ENCODE measurements at regions not wholly inside any gene's neighbourhood (a gene's known extent, or its start where the extent isn't known, plus 50 kb on each side); places are given as distances from the start of the nearest gene placed in this dataset.

GRCh38 chr11:34564406-34564805, 50.8 kb upstream of the ELF5 start:
- no peaks in the 10 kb centered on the region for H3K36me3 ChIP-seq (ENCODE audit: control insufficient read depth in 2 of 2, extremely low read depth in 1 of 2, insufficient read depth in 1 of 2, low read length in 1 of 2)

DNA sequence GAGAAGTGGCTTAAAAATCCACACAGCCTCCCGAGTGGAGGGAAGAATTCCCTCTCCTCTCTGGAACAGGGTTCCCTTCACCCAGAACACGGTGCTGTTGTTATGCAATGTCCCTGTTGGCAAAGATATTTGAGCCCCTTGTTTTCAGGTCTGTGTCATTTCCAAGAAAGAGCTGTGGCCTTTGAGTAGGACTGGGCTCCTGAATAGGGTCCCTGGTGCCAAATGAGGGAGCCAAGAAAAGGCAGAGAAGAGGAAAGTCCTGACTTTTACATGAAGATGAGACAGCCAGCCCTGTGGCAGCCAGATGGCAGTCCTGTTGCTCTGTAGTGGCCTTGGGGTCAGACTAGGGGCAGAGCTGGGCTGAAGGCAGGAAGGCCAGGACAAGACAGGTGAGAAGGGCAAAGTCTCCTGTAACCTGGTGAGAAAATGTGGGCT, 51.2 kb upstream of the ELF5 start:
- no peaks in the 10 kb centered on the region for H3K9me3 Mint-ChIP-seq
- no peaks in the 10 kb centered on the region for H3K4me1 ChIP-seq (ENCODE audit: control insufficient read depth in 1 of 2, extremely low read depth in 1 of 2, insufficient read depth in 2 of 2, low read length in 2 of 2)
- H3K27me3 Mint-ChIP-seq: peaks cover 36 to 49% of the 10 kb centered on the region in 2 donors
- H3K4me3 ChIP-seq (ENCODE audit: control insufficient read depth in 1 of 2, extremely low read depth in 1 of 2, low read length in 1 of 2): no peak overlapping the region
- H3K36me3 Mint-ChIP-seq: no peaks in the 10 kb centered on the region
- no peak for DNase-seq
- no CpG with 5 or more reads among the region's 2 CpGs for WGBS (ENCODE audit: insufficient coverage)
- peaks cover 0 to 18% of the 10 kb centered on the region in 2 experiments for H3K27me3 ChIP-seq (replicated peaks in 1 of 2; ENCODE audit: control insufficient read depth in 2 of 2, extremely low read depth in 1 of 2, insufficient read depth in 2 of 2, low read length in 1 of 2)
- ChIA-PET POLR2A (no interaction called here), CTCF (no interaction called here)
- H3K4me1 Mint-ChIP-seq: no peaks in the 10 kb centered on the region
- no peaks in the 10 kb centered on the region for H3K9me3 ChIP-seq
- no peak overlapping the region for H3K27ac ChIP-seq (ENCODE audit: low read length)
- no peak overlapping the region for H3K27ac Mint-ChIP-seq
- ATAC-seq (replicated peaks in 1 of 4): no peak
- no peak overlapping the region for H3K4me3 Mint-ChIP-seq
- no peaks in the 10 kb centered on the region for H3K36me3 ChIP-seq (ENCODE audit: control insufficient read depth in 2 of 2, extremely low read depth in 1 of 2, insufficient read depth in 1 of 2, low read length in 1 of 2)

More at GRCh38 chr11:34564406-34564805, 50.8 kb upstream of the ELF5 start:
- Mint-ChIP-seq H3K27ac (no peak overlapping the region), H3K4me3 (no peak overlapping the region), H3K4me1 (no peaks in the 10 kb centered on the region), H3K9me3 (no peaks in the 10 kb centered on the region), H3K27me3 (peaks cover 37 to 52% of the 10 kb centered on the region in 2 donors), H3K36me3 (no peaks in the 10 kb centered on the region)
- Histone ChIP-seq H3K4me1 (ENCODE audit: control insufficient read depth in 1 of 2, extremely low read depth in 1 of 2, insufficient read depth in 2 of 2, low read length in 2 of 2) (no peaks in the 10 kb centered on the region), H3K27me3 (replicated peaks in 1 of 2; ENCODE audit: control insufficient read depth in 2 of 2, extremely low read depth in 1 of 2, insufficient read depth in 2 of 2, low read length in 1 of 2) (peaks cover 0 to 19% of the 10 kb centered on the region in 2 experiments), H3K27ac (ENCODE audit: low read length) (no peak overlapping the region), H3K9me3 (no peaks in the 10 kb centered on the region), H3K4me3 (ENCODE audit: control insufficient read depth in 1 of 2, extremely low read depth in 1 of 2, low read length in 1 of 2) (no peak overlapping the region)
- ATAC-seq (replicated peaks in 1 of 4) (no peak), DNase-seq (no peak)
- WGBS (ENCODE audit: insufficient coverage): 100% methylated on average over 1 of the region's 3 CpGs
- ChIA-PET CTCF (no interaction called here), POLR2A (no interaction called here)

DNA sequence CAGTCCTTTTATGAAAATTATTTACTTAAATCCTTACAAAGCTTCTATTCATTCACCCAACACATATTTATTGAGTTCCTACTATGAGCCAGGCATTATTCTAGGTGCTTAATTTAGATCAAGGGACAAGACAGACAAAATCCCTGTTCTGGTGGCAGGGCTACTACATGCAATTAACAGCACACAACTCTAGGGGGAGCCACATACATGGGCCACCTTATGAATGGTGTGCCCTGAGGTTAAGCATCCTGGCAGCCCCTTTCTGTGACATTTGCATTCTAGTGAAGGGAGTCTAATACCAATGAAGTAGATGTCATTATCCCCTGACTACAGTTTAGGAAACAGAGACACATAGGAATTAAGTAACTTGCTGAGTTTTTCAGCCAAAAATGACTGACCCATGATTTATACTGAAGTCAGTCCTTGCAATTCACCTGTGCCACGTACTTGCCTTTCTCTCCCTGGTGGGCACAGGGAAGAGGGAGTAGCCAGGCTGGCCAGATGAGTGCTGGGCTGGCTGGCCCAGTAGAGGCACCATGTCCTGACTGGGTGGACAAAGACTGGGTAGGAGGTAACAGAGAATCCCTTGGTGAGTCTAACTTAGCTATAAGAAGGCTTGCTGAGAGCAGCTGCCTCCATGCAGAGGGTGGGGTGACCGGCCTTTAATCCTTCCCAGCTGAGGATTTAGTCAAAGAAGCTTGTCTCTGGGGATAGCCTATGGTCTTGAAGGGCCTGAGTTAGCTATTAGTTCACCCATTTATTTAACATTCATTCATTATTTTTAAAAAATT, 52.0 kb upstream of the ELF5 start:
- Histone ChIP-seq H3K9me3 (no peaks in the 10 kb centered on the region), H3K4me1 (ENCODE audit: control insufficient read depth in 1 of 2, extremely low read depth in 1 of 2, insufficient read depth in 2 of 2, low read length in 2 of 2) (no peaks in the 10 kb centered on the region), H3K36me3 (ENCODE audit: control insufficient read depth in 2 of 2, extremely low read depth in 1 of 2, insufficient read depth in 1 of 2, low read length in 1 of 2) (no peaks in the 10 kb centered on the region), H3K27me3 (replicated peaks in 1 of 2; ENCODE audit: control insufficient read depth in 2 of 2, extremely low read depth in 1 of 2, insufficient read depth in 2 of 2, low read length in 1 of 2) (peaks cover 0 to 21% of the 10 kb centered on the region in 2 experiments), H3K27ac (ENCODE audit: low read length) (no peak overlapping the region), H3K4me3 (ENCODE audit: control insufficient read depth in 1 of 2, extremely low read depth in 1 of 2, low read length in 1 of 2) (no peak overlapping the region)
- Mint-ChIP-seq H3K9me3 (no peaks in the 10 kb centered on the region), H3K36me3 (no peaks in the 10 kb centered on the region), H3K27ac (no peak overlapping the region), H3K27me3 (peaks cover 38 to 50% of the 10 kb centered on the region in 2 donors), H3K4me1 (no peaks in the 10 kb centered on the region), H3K4me3 (no peak overlapping the region)
- CTCF ChIA-PET: no interaction called here
- 45% methylated on average over 1 of the region's 2 CpGs for WGBS (ENCODE audit: insufficient coverage)
- ATAC-seq (replicated peaks in 1 of 4) (no peak), DNase-seq (no peak)
- POLR2A ChIA-PET: no interaction called here

- H3K9me3 ChIP-seq: no peaks in the 10 kb centered on the region
- Mint-ChIP-seq H3K4me3 (no peak overlapping the region), H3K9me3 (no peaks in the 10 kb centered on the region), H3K4me1 (no peaks in the 10 kb centered on the region), H3K27me3 (peaks cover 36 to 52% of the 10 kb centered on the region in 2 donors), H3K36me3 (no peaks in the 10 kb centered on the region), H3K27ac (no peak overlapping the region)
- H3K36me3 ChIP-seq (ENCODE audit: control insufficient read depth in 2 of 2, extremely low read depth in 1 of 2, insufficient read depth in 1 of 2, low read length in 1 of 2): no peaks in the 10 kb centered on the region
- H3K4me3 ChIP-seq (ENCODE audit: control insufficient read depth in 1 of 2, extremely low read depth in 1 of 2, low read length in 1 of 2): no peak overlapping the region
- H3K27ac ChIP-seq (ENCODE audit: low read length): no peak overlapping the region
- ATAC-seq (replicated peaks in 1 of 4) (no peak), DNase-seq (no peak)
- CTCF ChIA-PET: no interaction called here
- no peaks in the 10 kb centered on the region for H3K4me1 ChIP-seq (ENCODE audit: control insufficient read depth in 1 of 2, extremely low read depth in 1 of 2, insufficient read depth in 2 of 2, low read length in 2 of 2)
- H3K27me3 ChIP-seq (replicated peaks in 1 of 2; ENCODE audit: control insufficient read depth in 2 of 2, extremely low read depth in 1 of 2, insufficient read depth in 2 of 2, low read length in 1 of 2): peaks cover 0 to 27% of the 10 kb centered on the region in 2 experiments
- POLR2A ChIA-PET: no interaction called here
- WGBS (ENCODE audit: insufficient coverage): 88% methylated on average over 1 of the region's 3 CpGs
Measured at GRCh38 chr11:34566208-34566551, 52.6 kb upstream of the ELF5 start.

GRCh38 chr11:34566736-34567135, 53.1 kb upstream of the ELF5 start:
- POLR2A ChIA-PET: no interaction called here

DNA sequence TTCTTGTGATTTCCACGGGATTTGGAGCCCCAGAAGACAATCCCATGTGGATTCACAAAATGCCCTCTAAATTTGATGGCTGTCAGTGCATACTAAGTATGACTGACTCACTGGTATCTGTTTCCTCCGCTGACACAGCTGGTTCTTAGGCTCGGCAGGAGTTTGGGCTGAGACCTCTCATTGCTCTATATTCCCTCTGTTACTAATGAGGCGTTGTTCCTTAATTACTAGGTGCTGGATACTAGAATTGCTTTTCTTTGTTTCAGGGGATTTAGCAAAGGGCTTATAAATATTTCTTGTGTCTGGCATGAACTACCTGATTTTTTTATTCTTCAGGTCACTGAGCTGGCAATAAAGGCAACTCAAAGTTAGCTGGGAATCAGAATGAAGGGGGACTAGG, 53.2 kb upstream of the EHF start:
- Mint-ChIP-seq H3K4me1 (no peaks in the 10 kb centered on the region), H3K27me3 (peaks cover 38 to 44% of the 10 kb centered on the region in 2 donors), H3K36me3 (no peaks in the 10 kb centered on the region), H3K27ac (no peak overlapping the region), H3K9me3 (no peaks in the 10 kb centered on the region), H3K4me3 (no peak overlapping the region)
- 42% methylated on average over 1 of the region's 4 CpGs for WGBS (ENCODE audit: insufficient coverage)
- ATAC-seq (replicated peaks in 1 of 4): no peak
- H3K4me1 ChIP-seq (ENCODE audit: control insufficient read depth in 1 of 2, extremely low read depth in 1 of 2, insufficient read depth in 2 of 2, low read length in 2 of 2): no peaks in the 10 kb centered on the region
- no peaks in the 10 kb centered on the region for H3K36me3 ChIP-seq (ENCODE audit: control insufficient read depth in 2 of 2, extremely low read depth in 1 of 2, insufficient read depth in 1 of 2, low read length in 1 of 2)
- ChIA-PET CTCF (no interaction called here), POLR2A (no interaction called here)
- DNase-seq: no peak
- H3K27ac ChIP-seq (ENCODE audit: low read length): no peak overlapping the region
- H3K4me3 ChIP-seq (ENCODE audit: control insufficient read depth in 1 of 2, extremely low read depth in 1 of 2, low read length in 1 of 2): no peak overlapping the region
- peaks cover 0 to 28% of the 10 kb centered on the region in 2 experiments for H3K27me3 ChIP-seq (replicated peaks in 1 of 2; ENCODE audit: control insufficient read depth in 2 of 2, extremely low read depth in 1 of 2, insufficient read depth in 2 of 2, low read length in 1 of 2)
- H3K9me3 ChIP-seq: no peaks in the 10 kb centered on the region

More at GRCh38 chr11:34566736-34567135, 53.1 kb upstream of the ELF5 start:
- 90% methylated on average over 3 of the region's 4 CpGs for WGBS (ENCODE audit: insufficient coverage)
- Histone ChIP-seq H3K36me3 (ENCODE audit: control insufficient read depth in 2 of 2, extremely low read depth in 1 of 2, insufficient read depth in 1 of 2, low read length in 1 of 2) (no peaks in the 10 kb centered on the region), H3K27me3 (replicated peaks in 1 of 2; ENCODE audit: control insufficient read depth in 2 of 2, extremely low read depth in 1 of 2, insufficient read depth in 2 of 2, low read length in 1 of 2) (peaks cover 0 to 30% of the 10 kb centered on the region in 2 experiments), H3K9me3 (no peaks in the 10 kb centered on the region), H3K4me3 (ENCODE audit: control insufficient read depth in 1 of 2, extremely low read depth in 1 of 2, low read length in 1 of 2) (no peak overlapping the region), H3K27ac (ENCODE audit: low read length) (no peak overlapping the region), H3K4me1 (ENCODE audit: control insufficient read depth in 1 of 2, extremely low read depth in 1 of 2, insufficient read depth in 2 of 2, low read length in 2 of 2) (no peaks in the 10 kb centered on the region)
- Mint-ChIP-seq H3K36me3 (no peaks in the 10 kb centered on the region), H3K27ac (no peak overlapping the region), H3K4me3 (no peak overlapping the region), H3K9me3 (no peaks in the 10 kb centered on the region), H3K27me3 (peaks cover 38 to 49% of the 10 kb centered on the region in 2 donors), H3K4me1 (no peaks in the 10 kb centered on the region)
- DNase-seq: no peak
- CTCF ChIA-PET: no interaction called here
- ATAC-seq (replicated peaks in 1 of 4): no peak
